ENCODE measurements at regions not wholly inside any gene's neighbourhood (a gene's known extent, or its start where the extent isn't known, plus 50 kb on each side); places are given as distances from the start of the nearest gene placed in this dataset.

DNA sequence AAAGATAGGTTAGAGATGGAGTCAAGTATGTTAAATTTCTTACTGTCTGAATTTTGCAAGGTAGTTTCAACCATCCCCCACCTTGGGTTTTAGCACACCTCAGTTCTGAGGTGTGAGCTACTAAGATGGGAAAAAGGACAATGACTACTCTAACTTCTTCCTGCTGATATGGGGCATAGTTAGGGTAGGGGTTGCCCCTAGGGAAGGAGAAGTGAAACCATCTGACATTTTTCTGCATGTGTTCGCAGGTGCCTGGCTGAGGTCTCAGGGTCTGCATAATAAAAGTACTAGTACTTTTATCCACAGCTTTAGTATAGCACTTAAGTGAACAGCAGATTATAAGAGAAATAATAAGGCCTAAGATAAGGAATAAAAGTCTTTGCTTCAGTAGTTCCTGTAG, 129.5 kb upstream of the CYSLTR1 start:
- no peaks in the 10 kb centered on the region for H3K27me3 ChIP-seq (ENCODE audit: control insufficient read depth, extremely low read depth, insufficient read depth, low read length)
- H3K36me3 ChIP-seq (ENCODE audit: control insufficient read depth in 2 of 2, extremely low read depth in 1 of 2, insufficient read depth in 2 of 2, low read length in 2 of 2), result no peaks in the 10 kb centered on the region
- no peak for TF ChIP-seq EZH2 (IDR thresholded peaks at IDR 0.05; ENCODE audit: low read length)
- TF ChIP-seq, protein P1, sequence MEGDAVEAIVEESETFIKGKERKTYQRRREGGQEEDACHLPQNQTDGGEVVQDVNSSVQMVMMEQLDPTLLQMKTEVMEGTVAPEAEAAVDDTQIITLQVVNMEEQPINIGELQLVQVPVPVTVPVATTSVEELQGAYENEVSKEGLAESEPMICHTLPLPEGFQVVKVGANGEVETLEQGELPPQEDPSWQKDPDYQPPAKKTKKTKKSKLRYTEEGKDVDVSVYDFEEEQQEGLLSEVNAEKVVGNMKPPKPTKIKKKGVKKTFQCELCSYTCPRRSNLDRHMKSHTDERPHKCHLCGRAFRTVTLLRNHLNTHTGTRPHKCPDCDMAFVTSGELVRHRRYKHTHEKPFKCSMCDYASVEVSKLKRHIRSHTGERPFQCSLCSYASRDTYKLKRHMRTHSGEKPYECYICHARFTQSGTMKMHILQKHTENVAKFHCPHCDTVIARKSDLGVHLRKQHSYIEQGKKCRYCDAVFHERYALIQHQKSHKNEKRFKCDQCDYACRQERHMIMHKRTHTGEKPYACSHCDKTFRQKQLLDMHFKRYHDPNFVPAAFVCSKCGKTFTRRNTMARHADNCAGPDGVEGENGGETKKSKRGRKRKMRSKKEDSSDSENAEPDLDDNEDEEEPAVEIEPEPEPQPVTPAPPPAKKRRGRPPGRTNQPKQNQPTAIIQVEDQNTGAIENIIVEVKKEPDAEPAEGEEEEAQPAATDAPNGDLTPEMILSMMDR (optimal IDR thresholded peaks at IDR 0.05 in 1 of 3, IDR thresholded peaks at IDR 0.05 in 1 of 3, conservative IDR thresholded peaks at IDR 0.05 in 1 of 3; ENCODE audit: extremely low read depth in 1 of 3, insufficient read depth in 2 of 3, low read length in 3 of 3), result no peak
- no peak overlapping the region for H2AFZ ChIP-seq (ENCODE audit: control insufficient read depth, low read length)
- H3K27ac ChIP-seq (ENCODE audit: control insufficient read depth, insufficient read depth, low read length), result no peak overlapping the region
- FAIRE-seq (no peak), DNase-seq (ENCODE audit: low read depth, low spot score) (no peak)
- H3K4me2 ChIP-seq (ENCODE audit: control insufficient read depth, extremely low read depth, insufficient read depth, low read depth, low read length), result no peak overlapping the region
- H3K9ac ChIP-seq (ENCODE audit: control insufficient read depth, extremely low read depth, insufficient read depth, low read length), result no peak overlapping the region
- dilution Hi-C loops (cut with MboI; ENCODE audit: extremely low pct_ligation_motif_present, low sequenced_read_pairs), result no loop called here
- no peak overlapping the region for H3K4me3 ChIP-seq (ENCODE audit: control insufficient read depth in 2 of 3, extremely low read depth in 1 of 3, insufficient read depth in 2 of 3, low read depth in 1 of 3, low read length in 3 of 3)
- H3K79me2 ChIP-seq (ENCODE audit: control insufficient read depth, insufficient read depth, low read length), result no peaks in the 10 kb centered on the region
- no peaks in the 10 kb centered on the region for H3K4me1 ChIP-seq (ENCODE audit: control insufficient read depth, extremely low read depth, insufficient read depth, low read length)
- H4K20me1 ChIP-seq (ENCODE audit: control insufficient read depth, extremely low read depth, insufficient read depth, low read length), result no peaks in the 10 kb centered on the region
- H3K9me1 ChIP-seq (ENCODE audit: control insufficient read depth, extremely low read depth, insufficient read depth, low read length), result no peaks in the 10 kb centered on the region
- H3K9me3 ChIP-seq (ENCODE audit: control insufficient read depth, low read depth, low read length), result no peaks in the 10 kb centered on the region

DNA sequence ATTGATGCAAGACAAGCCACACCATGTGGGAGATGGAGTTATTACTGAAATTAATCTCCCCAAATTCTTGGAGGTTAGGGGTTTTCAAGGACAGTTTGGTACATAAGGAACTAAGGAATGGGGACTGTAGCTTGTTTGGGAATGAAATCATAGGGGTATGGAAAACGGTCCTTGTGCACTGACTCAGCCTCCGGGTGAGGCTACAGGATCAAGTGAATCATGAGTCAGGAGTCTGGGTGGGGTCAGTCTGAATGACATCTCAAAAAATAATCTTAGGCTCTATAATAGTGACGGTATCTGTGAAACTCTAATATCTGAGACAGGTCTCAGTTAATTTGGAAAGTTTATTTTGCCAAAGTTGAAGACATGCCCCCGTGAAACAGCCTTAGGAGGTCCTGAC, 128.5 kb upstream of the CYSLTR1 start:
- H3K9ac ChIP-seq (ENCODE audit: control insufficient read depth, extremely low read depth, insufficient read depth, low read length), result no peak overlapping the region
- no peaks in the 10 kb centered on the region for H3K4me1 ChIP-seq (ENCODE audit: control insufficient read depth, extremely low read depth, insufficient read depth, low read length)
- no peaks in the 10 kb centered on the region for H4K20me1 ChIP-seq (ENCODE audit: control insufficient read depth, extremely low read depth, insufficient read depth, low read length)
- no peaks in the 10 kb centered on the region for H3K36me3 ChIP-seq (ENCODE audit: control insufficient read depth in 2 of 2, extremely low read depth in 1 of 2, insufficient read depth in 2 of 2, low read length in 2 of 2)
- no peaks in the 10 kb centered on the region for H3K27me3 ChIP-seq (ENCODE audit: control insufficient read depth, extremely low read depth, insufficient read depth, low read length)
- peak overlapping the region; percentile 16 for H3K27ac ChIP-seq (ENCODE audit: control insufficient read depth, insufficient read depth, low read length)
- H3K79me2 ChIP-seq (ENCODE audit: control insufficient read depth, insufficient read depth, low read length), result no peaks in the 10 kb centered on the region
- dilution Hi-C loops (cut with MboI; ENCODE audit: extremely low pct_ligation_motif_present, low sequenced_read_pairs), result no loop called here
- H2AFZ ChIP-seq (ENCODE audit: control insufficient read depth, low read length), result no peak overlapping the region
- no peak overlapping the region for H3K4me3 ChIP-seq (ENCODE audit: control insufficient read depth in 2 of 3, extremely low read depth in 1 of 3, insufficient read depth in 2 of 3, low read depth in 1 of 3, low read length in 3 of 3)
- H3K9me3 ChIP-seq (ENCODE audit: control insufficient read depth, low read depth, low read length), result no peaks in the 10 kb centered on the region
- FAIRE-seq, result peak; percentile 23
- TF ChIP-seq, protein P1 (optimal IDR thresholded peaks at IDR 0.05 in 1 of 3, IDR thresholded peaks at IDR 0.05 in 1 of 3, conservative IDR thresholded peaks at IDR 0.05 in 1 of 3; ENCODE audit: extremely low read depth in 1 of 3, insufficient read depth in 2 of 3, low read length in 3 of 3), result peak in 1 of 3 experiments; percentile 26
- no peak for TF ChIP-seq EZH2 (IDR thresholded peaks at IDR 0.05; ENCODE audit: low read length)
- H3K9me1 ChIP-seq (ENCODE audit: control insufficient read depth, extremely low read depth, insufficient read depth, low read length), result no peaks in the 10 kb centered on the region
- H3K4me2 ChIP-seq (ENCODE audit: control insufficient read depth, extremely low read depth, insufficient read depth, low read depth, low read length), result no peak overlapping the region
- DNase-seq (ENCODE audit: low read depth, low spot score), result no peak

All from keratinocyte (primary cell).